Brain microvascular endothelial cell (primary cell): ENCODE measurements at regions not wholly inside any gene's neighbourhood (a gene's known extent, or its start where the extent isn't known, plus 50 kb on each side); places are given as distances from the start of the nearest gene placed in this dataset.

ENCODE experiments used
- DNase-seq: peaks from one replicate; pipeline ENCODE4 v3.0.0-alpha.2; 2020
- H3K27ac ChIP-seq: fragments of 250-450 bp; sonication (Bioruptor Pico); 2 replicates; pipeline ENCODE4 v1.5.1; 2020; ENCODE audit warnings: mild to moderate bottlenecking, moderate library complexity
- H3K27me3 ChIP-seq: fragments of 250-450 bp; sonication (Bioruptor Pico); replicated peaks from 2 replicates; pipeline ENCODE4 v1.5.1; 2020; ENCODE audit warnings: mild to moderate bottlenecking
- H3K36me3 ChIP-seq: fragments of 250-450 bp; sonication (Bioruptor Pico); replicated peaks from 2 replicates; pipeline ENCODE4 v1.5.1; 2020; ENCODE audit warnings: mild to moderate bottlenecking
- H3K4me3 ChIP-seq: 2 replicates; pipeline ENCODE4 v1.5.1; 2011; ENCODE audit warnings: low read depth, mild to moderate bottlenecking, control low read depth, low read length, moderate library complexity
- CTCF ChIP-seq: IDR thresholded peaks from 2 replicates; pipeline ENCODE4 v1.5.1; 2011; ENCODE audit warnings: low read depth, mild to moderate bottlenecking, moderate library complexity, low read length, control low read depth, inconsistent platforms; ENCODE audit errors: missing control alignments
- in situ Hi-C: cut with HindIII; loops from 2 replicates; pipeline ENCODE4 v1.10.0; 2017; ENCODE audit warnings: low sequenced_read_pairs, low pct_ligation_motif_present

GRCh38 chr10:52424341-52424740 lies 110.3 kb downstream of the DKK1 start:
- no peak for DNase-seq
- Histone ChIP-seq H3K27ac (no peak overlapping the region), H3K36me3 (no peaks in the 10 kb centered on the region), H3K27me3 (no peaks in the 10 kb centered on the region), H3K4me3 (no peak overlapping the region)
- in situ Hi-C loops: no loop called here
- TF ChIP-seq CTCF: no peak

- Histone ChIP-seq H3K36me3 (no peaks in the 10 kb centered on the region), H3K27me3 (no peaks in the 10 kb centered on the region), H3K4me3 (no peak overlapping the region), H3K27ac (no peak overlapping the region)
- in situ Hi-C loops: no loop called here
- no peak for DNase-seq
- TF ChIP-seq CTCF: no peak
Measured at GRCh38 chr10:52434734-52435133, 120.7 kb downstream of the DKK1 start.

- no peak overlapping the region for H3K4me3 ChIP-seq
- H3K27ac ChIP-seq: no peak overlapping the region
- H3K27me3 ChIP-seq: no peaks in the 10 kb centered on the region
- no peak for DNase-seq
- no peak for TF ChIP-seq CTCF
- H3K36me3 ChIP-seq: no peaks in the 10 kb centered on the region
- in situ Hi-C loops: no loop called here
Measured at GRCh38 chr10:52436664-52437063, 122.6 kb downstream of the DKK1 start.

- in situ Hi-C loops: no loop called here
- Histone ChIP-seq H3K36me3 (no peaks in the 10 kb centered on the region), H3K27ac (no peak overlapping the region), H3K27me3 (no peaks in the 10 kb centered on the region), H3K4me3 (no peak overlapping the region)
- DNase-seq: no peak
- TF ChIP-seq CTCF: no peak
Measured at GRCh38 chr10:52437205-52437646, 123.1 kb downstream of the DKK1 start.

GRCh38 chr10:52438119-52438518 lies 124.0 kb downstream of the DKK1 start:
- no peak for TF ChIP-seq CTCF
- no peak overlapping the region for H3K27ac ChIP-seq
- in situ Hi-C loops: no loop called here

GRCh38 chr10:52440612-52441285 lies 126.7 kb downstream of the DKK1 start:
- in situ Hi-C loops: no loop called here
- Histone ChIP-seq H3K27me3 (no peaks in the 10 kb centered on the region), H3K27ac (no peak overlapping the region), H3K4me3 (no peak overlapping the region), H3K36me3 (no peaks in the 10 kb centered on the region)
- no peak for DNase-seq
- TF ChIP-seq CTCF: peak; percentile 27

More at GRCh38 chr10:52438119-52438518, 124.0 kb downstream of the DKK1 start:
- Histone ChIP-seq H3K4me3 (no peak overlapping the region), H3K27me3 (no peaks in the 10 kb centered on the region), H3K36me3 (no peaks in the 10 kb centered on the region)
- no peak for DNase-seq
